Thymus (tissue), 11 donors: ENCODE measurements at regions not wholly inside any gene's neighbourhood (a gene's known extent, or its start where the extent isn't known, plus 50 kb on each side); places are given as distances from the start of the nearest gene placed in this dataset.

Experiments
- DNase-seq, 9 donors: peaks; one replicate each; pipeline ENCODE4 v3.0.0-alpha.2; 2013; ENCODE audit warnings: low spot score in 9 of 9, low read depth in 6 of 9, missing footprints in 1 of 9
- H3K27ac ChIP-seq, 2 donors: one replicate each; pipeline ENCODE4 v1.5.1; 2013; ENCODE audit warnings: control low read depth in 1 of 2, low read depth in 1 of 2, low read length in 1 of 2, mild to moderate bottlenecking in 1 of 2, moderate library complexity in 1 of 2
- H3K27me3 ChIP-seq, 2 donors: one replicate each; pipeline ENCODE4 v1.5.1; 2013; ENCODE audit warnings: low read length in 1 of 2; ENCODE audit not compliant: control insufficient read depth in 2 of 2, insufficient read depth in 1 of 2
- H3K36me3 ChIP-seq, 2 donors: one replicate each; pipeline ENCODE4 v1.5.1; 2013; ENCODE audit warnings: low read length in 1 of 2, mild to moderate bottlenecking in 1 of 2, moderate library complexity in 1 of 2; ENCODE audit not compliant: control insufficient read depth in 2 of 2, insufficient read depth in 2 of 2
- H3K4me1 ChIP-seq, 2 donors: one replicate each; pipeline ENCODE4 v1.5.1; 2013; ENCODE audit warnings: low read length in 2 of 2; ENCODE audit not compliant: control insufficient read depth in 2 of 2, insufficient read depth in 2 of 2
- H3K4me3 ChIP-seq, 2 donors: one replicate each; pipeline ENCODE4 v1.5.1; 2013; ENCODE audit warnings: low read length in 2 of 2, control low read depth in 1 of 2, mild to moderate bottlenecking in 1 of 2
- H3K9me3 ChIP-seq, 2 donors: one replicate each; pipeline ENCODE4 v1.5.1; 2013; ENCODE audit warnings: low read length in 1 of 2, mild to moderate bottlenecking in 1 of 2; ENCODE audit not compliant: control insufficient read depth in 2 of 2, insufficient read depth in 1 of 2
- WGBS: extraction: QIAGEN DNeasy Blood & Tissue Kit; methylation state at CpG from one replicate; pipeline ENCODE4 v1.1.7; 2013; 5-methylcytosine and 5-hydroxymethylcytosine counted together
- donor health status: healthy.

DNA sequence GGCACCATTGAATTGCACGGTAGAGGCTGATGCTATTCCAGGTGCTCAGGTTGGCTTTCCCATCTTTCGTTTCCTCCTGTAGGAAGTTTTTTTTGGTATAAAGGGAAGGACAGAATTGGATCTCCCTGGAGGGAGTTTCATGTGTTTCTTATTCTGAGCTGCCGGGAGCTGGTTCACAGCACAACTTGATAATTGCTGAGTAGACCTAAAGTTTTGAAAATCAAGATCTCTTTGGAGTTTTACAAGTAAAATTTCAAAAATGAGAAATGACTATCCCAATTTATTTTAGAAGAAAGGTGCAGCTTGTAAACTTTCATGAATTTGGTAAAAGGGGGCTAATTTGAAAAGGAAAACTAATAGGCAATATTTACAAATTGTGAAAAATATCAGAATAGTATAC lies 125.2 kb upstream of the ESR1 start:
- 61% methylated on average over 3 of the region's 3 CpGs for WGBS
- Histone ChIP-seq H3K27ac (peak overlapping the region in 1 of 2 donors; percentile 88), H3K27me3 (no peaks in the 10 kb centered on the region), H3K4me3 (no peak overlapping the region), H3K4me1 (peaks cover 15 to 60% of the 10 kb centered on the region in 2 donors), H3K36me3 (no peaks in the 10 kb centered on the region), H3K9me3 (peaks cover 0 to 15% of the 10 kb centered on the region in 2 donors)
- no peak for DNase-seq

- Histone ChIP-seq H3K27me3 (no peaks in the 10 kb centered on the region), H3K4me1 (peaks cover 15 to 60% of the 10 kb centered on the region in 2 donors), H3K9me3 (peaks cover 0 to 15% of the 10 kb centered on the region in 2 donors), H3K4me3 (no peak overlapping the region), H3K36me3 (no peaks in the 10 kb centered on the region), H3K27ac (no peak overlapping the region)
- 80% methylated on average over 3 of the region's 3 CpGs for WGBS
- DNase-seq: peak in 1 of 9 donors; percentile 2
Observed at GRCh38 chr6:151682922-151683321, 124.6 kb upstream of the ESR1 start.

GRCh38 chr6:151683381-151683780 lies 124.1 kb upstream of the ESR1 start:
- Histone ChIP-seq H3K27ac (no peak overlapping the region), H3K4me1 (peaks cover 15 to 59% of the 10 kb centered on the region in 2 donors), H3K4me3 (no peak overlapping the region), H3K36me3 (no peaks in the 10 kb centered on the region), H3K27me3 (no peaks in the 10 kb centered on the region), H3K9me3 (peaks cover 0 to 15% of the 10 kb centered on the region in 2 donors)
- WGBS: 100% methylated on average over 1 of the region's 1 CpG
- DNase-seq: no peak

DNA sequence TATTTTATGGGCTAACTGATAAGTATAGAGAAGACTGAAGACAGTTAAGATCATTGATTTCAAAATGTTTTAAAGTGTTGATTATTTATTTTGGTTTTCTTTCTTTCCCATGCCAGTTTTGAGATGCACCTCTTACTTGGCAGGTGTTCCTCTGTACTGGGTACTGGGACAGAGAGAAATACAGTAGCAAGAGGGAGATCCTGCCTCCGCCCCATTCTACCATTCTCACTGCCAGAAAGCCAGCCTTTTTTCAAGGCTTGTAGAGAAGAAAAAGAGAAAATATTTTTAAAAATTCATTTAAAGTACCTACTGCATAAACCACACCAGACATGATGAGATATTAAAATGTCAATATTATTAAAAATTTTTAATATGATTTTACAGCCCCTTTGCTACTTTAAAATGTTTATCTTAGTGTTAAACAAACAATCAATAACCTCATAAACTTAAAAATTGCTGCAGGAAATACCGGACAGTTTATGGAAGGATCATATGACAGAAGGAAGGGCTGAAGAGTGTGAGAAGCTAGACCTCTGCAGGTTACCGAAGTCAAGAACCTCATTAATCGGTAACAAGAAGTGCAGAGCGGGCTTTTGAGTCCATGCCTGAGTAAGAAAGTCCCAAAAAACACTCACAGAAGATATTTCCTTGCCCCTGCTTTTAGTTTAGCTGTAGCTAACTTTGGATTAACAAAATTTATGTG lies 117.8 kb upstream of the ESR1 start:
- Histone ChIP-seq H3K27ac (no peak overlapping the region), H3K4me1 (peaks cover 6 to 9% of the 10 kb centered on the region in 2 donors), H3K4me3 (no peak overlapping the region), H3K36me3 (no peaks in the 10 kb centered on the region), H3K27me3 (no peaks in the 10 kb centered on the region), H3K9me3 (no peaks in the 10 kb centered on the region)
- WGBS: 89% methylated on average over 5 of the region's 5 CpGs
- no peak for DNase-seq

GRCh38 chr6:151690303-151690702 lies 117.2 kb upstream of the ESR1 start:
- Histone ChIP-seq H3K4me3 (peak overlapping the region in 1 of 2 donors; percentile 48), H3K4me1 (peaks cover 6 to 7% of the 10 kb centered on the region in 2 donors), H3K27me3 (no peaks in the 10 kb centered on the region), H3K36me3 (no peaks in the 10 kb centered on the region), H3K9me3 (no peaks in the 10 kb centered on the region), H3K27ac (no peak overlapping the region)
- peak in 1 of 9 donors; percentile 68 for DNase-seq
- 14% methylated on average over 4 of the region's 4 CpGs for WGBS

- peaks cover 6 to 7% of the 10 kb centered on the region in 2 donors for H3K4me1 ChIP-seq
- WGBS: 30% methylated on average over 8 of the region's 8 CpGs
- H3K36me3 ChIP-seq: no peaks in the 10 kb centered on the region
- H3K4me3 ChIP-seq: peak overlapping the region; percentile 2 to 48
- no peaks in the 10 kb centered on the region for H3K9me3 ChIP-seq
- H3K27me3 ChIP-seq: no peaks in the 10 kb centered on the region
- DNase-seq: peak in 2 of 9 donors; percentile 23 to 54
- H3K27ac ChIP-seq: peak overlapping the region in 1 of 2 donors; percentile 4
Observed at GRCh38 chr6:151690768-151691562, 116.5 kb upstream of the ESR1 start.

DNA sequence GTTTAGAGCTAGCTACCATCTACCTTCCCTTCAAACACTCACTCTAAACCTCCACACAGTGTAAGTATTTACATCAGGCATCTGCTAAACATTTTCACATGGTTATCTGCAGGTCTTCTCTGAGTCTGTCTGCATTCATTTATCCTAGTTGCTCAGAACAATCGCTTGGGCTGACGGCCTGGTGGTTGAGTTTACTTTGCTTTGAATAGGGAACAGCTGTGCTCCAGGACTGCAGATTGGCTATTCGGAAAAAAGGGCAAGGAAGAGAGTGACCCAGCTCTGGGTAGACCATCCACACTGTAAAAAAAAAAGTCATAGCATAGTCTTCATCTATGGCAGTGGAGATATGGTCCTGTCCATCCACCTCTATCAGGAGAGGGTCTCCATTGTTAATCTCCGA lies 115.3 kb upstream of the ESR1 start:
- no peak overlapping the region for H3K4me3 ChIP-seq
- DNase-seq: no peak
- WGBS: 71% methylated on average over 4 of the region's 4 CpGs
- peaks cover 6 to 7% of the 10 kb centered on the region in 2 donors for H3K4me1 ChIP-seq
- H3K9me3 ChIP-seq: no peaks in the 10 kb centered on the region
- H3K27me3 ChIP-seq: no peaks in the 10 kb centered on the region
- no peaks in the 10 kb centered on the region for H3K36me3 ChIP-seq
- H3K27ac ChIP-seq: no peak overlapping the region

GRCh38 chr6:151693366-151693765 lies 114.1 kb upstream of the ESR1 start:
- WGBS: 98% methylated on average over 5 of the region's 5 CpGs
- no peaks in the 10 kb centered on the region for H3K9me3 ChIP-seq
- no peaks in the 10 kb centered on the region for H3K36me3 ChIP-seq
- DNase-seq: no peak
- H3K4me3 ChIP-seq: no peak overlapping the region
- peaks cover 6 to 7% of the 10 kb centered on the region in 2 donors for H3K4me1 ChIP-seq
- H3K27ac ChIP-seq: no peak overlapping the region
- H3K27me3 ChIP-seq: no peaks in the 10 kb centered on the region

- Histone ChIP-seq H3K27ac (no peak overlapping the region), H3K36me3 (no peaks in the 10 kb centered on the region), H3K4me1 (peaks cover 2 to 3% of the 10 kb centered on the region in 2 donors), H3K9me3 (no peaks in the 10 kb centered on the region), H3K4me3 (no peak overlapping the region), H3K27me3 (no peaks in the 10 kb centered on the region)
- DNase-seq: no peak
Observed at GRCh38 chr6:151695156-151695555, 112.3 kb upstream of the ESR1 start.
